H1 (cell line): ENCODE measurements at regions not wholly inside any gene's neighbourhood (a gene's known extent, or its start where the extent isn't known, plus 50 kb on each side); places are given as distances from the start of the nearest gene placed in this dataset.

Source experiments
- CTCF ChIA-PET: fragments of 300-600 bp; sonication (Branson Sonifier 250); formaldehyde crosslinking; loops from one replicate; lab custom pipeline; 2021; ENCODE audit not compliant: partially characterized antibody; lab: Charles Lee
- POLR2A ChIA-PET: fragments of 300-600 bp; sonication (Branson Sonifier 250); formaldehyde crosslinking; loops from one replicate; lab custom pipeline; 2021; ENCODE audit warnings: inconsistent platforms; ENCODE audit not compliant: partially characterized antibody; lab: Charles Lee
- DNase-seq, 2 experiments: peaks; one replicate each; pipeline versions ENCODE4 v3.0.0 to v3.0.0-alpha.2; 2010 to 2022; ENCODE audit warnings: low spot score in 2 of 2, low read depth in 1 of 2, mixed read lengths in 1 of 2
- FAIRE-seq: peaks from 2 replicates; lab custom pipeline; 2011; peaks lifted over from hg19 to GRCh38; lab: Jason Lieb, UNC
- H2AFZ ChIP-seq: 2 replicates; pipeline ENCODE4 v1.8.1; 2012; ENCODE audit warnings: low read length, inconsistent platforms
- H2AK5ac ChIP-seq: 2 replicates; pipeline ENCODE4 v1.6.1; 2013; ENCODE audit warnings: low read depth, low read length
- H2BK120ac ChIP-seq: replicated peaks from 2 replicates; pipeline ENCODE3; 2013; ENCODE audit warnings: low read depth, low read length, inconsistent platforms
- H2BK12ac ChIP-seq: 2 replicates; pipeline ENCODE4 v1.6.1; 2013; ENCODE audit warnings: low read depth, low read length
- H2BK15ac ChIP-seq: 2 replicates; pipeline ENCODE4 v1.6.1; 2013; ENCODE audit warnings: low read length
- H2BK20ac ChIP-seq: 2 replicates; pipeline ENCODE4 v1.6.1; 2013; ENCODE audit warnings: low read length
- H2BK5ac ChIP-seq: 2 replicates; pipeline ENCODE4 v1.6.1; 2013; ENCODE audit warnings: low read depth, low read length
- H3K14ac ChIP-seq: 2 replicates; pipeline ENCODE4 v1.6.1; 2013; ENCODE audit warnings: inconsistent platforms; ENCODE audit not compliant: insufficient read length
- H3K18ac ChIP-seq: 2 replicates; pipeline ENCODE4 v1.6.1; 2013; ENCODE audit warnings: low read length; ENCODE audit errors: extremely low read depth
- H3K23ac ChIP-seq: 2 replicates; pipeline ENCODE4 v1.6.1; 2013; ENCODE audit warnings: inconsistent platforms; ENCODE audit not compliant: insufficient read length
- H3K23me2 ChIP-seq: 2 replicates; pipeline ENCODE4 v1.6.1; 2013; ENCODE audit warnings: low read depth, low read length
- H3K27ac ChIP-seq: 2 replicates; pipeline ENCODE4 v1.6.1; 2011; ENCODE audit warnings: low read depth, low read length, inconsistent platforms
- H3K27me3 ChIP-seq, 4 experiments: replicated peaks in 1 of 4; 1 replicate in 1 of 4; 2 replicates in 3 of 4; pipeline versions ENCODE4 v1.6.1 to v1.8.1; 2011 to 2013; ENCODE audit warnings: low read length in 3 of 4, mild to moderate bottlenecking in 3 of 4, inconsistent platforms in 2 of 4, mixed read lengths in 2 of 4, moderate library complexity in 1 of 4; ENCODE audit not compliant: control insufficient read depth in 3 of 4, insufficient read depth in 3 of 4; ENCODE audit errors: extremely low read depth in 1 of 4
- H3K36me3 ChIP-seq, 4 experiments: 2 replicates each; pipeline versions ENCODE4 v1.6.1 to v1.8.1; 2011 to 2013; ENCODE audit warnings: mild to moderate bottlenecking in 4 of 4, low read length in 3 of 4, moderate library complexity in 2 of 4, control low read depth in 1 of 4, inconsistent platforms in 1 of 4; ENCODE audit not compliant: insufficient read depth in 4 of 4, control insufficient read depth in 2 of 4
- H3K4ac ChIP-seq: replicated peaks from 2 replicates; pipeline ENCODE3; 2013; ENCODE audit warnings: low read length, low read depth, mixed read lengths, inconsistent platforms; ENCODE audit not compliant: insufficient read length
- H3K4me1 ChIP-seq, 4 experiments: replicated peaks in 1 of 4; 1 replicate in 1 of 4; 2 replicates in 3 of 4; pipeline versions ENCODE4 v1.6.1 to v1.8.1; 2011 to 2013; ENCODE audit warnings: low read length in 3 of 4, inconsistent platforms in 2 of 4, mixed read lengths in 1 of 4; ENCODE audit not compliant: insufficient read depth in 4 of 4, control insufficient read depth in 3 of 4
- H3K4me2 ChIP-seq, 2 experiments: 2 replicates each; pipeline versions ENCODE4 v1.6.1 to v1.8.1; 2011 to 2013; ENCODE audit warnings: low read depth in 2 of 2, low read length in 2 of 2, control low read depth in 1 of 2, inconsistent platforms in 1 of 2, mild to moderate bottlenecking in 1 of 2; ENCODE audit not compliant: insufficient read depth in 1 of 2
- H3K4me3 ChIP-seq, 4 experiments: fragments of 200-600, 300-600 bp in 1 of 4; sonication (generic), shearing (Covaris generic), sonication (Bioruptor Twin) in 1 of 4; 2 replicates each; pipeline versions ENCODE4 v1.5.1 to v1.8.1; 2011 to 2016; ENCODE audit warnings: low read length in 4 of 4, low read depth in 3 of 4, control low read depth in 2 of 4, inconsistent platforms in 2 of 4, mild to moderate bottlenecking in 2 of 4, mixed read lengths in 1 of 4, moderate library complexity in 1 of 4; ENCODE audit not compliant: insufficient read depth in 2 of 4; ENCODE audit errors: extremely low read depth in 1 of 4
- H3K56ac ChIP-seq: replicated peaks from 2 replicates; pipeline ENCODE3; 2013; ENCODE audit warnings: low read depth, mild to moderate bottlenecking, mixed read lengths, low read length, inconsistent platforms; ENCODE audit not compliant: insufficient read length
- H3K79me1 ChIP-seq: 2 replicates; pipeline ENCODE4 v1.6.1; 2013; ENCODE audit warnings: low read depth, low read length, control low read depth
- H3K79me2 ChIP-seq, 2 experiments: 2 replicates each; pipeline versions ENCODE4 v1.6.1 to v1.8.1; 2012 to 2013; ENCODE audit warnings: low read length in 2 of 2, mild to moderate bottlenecking in 2 of 2, inconsistent platforms in 1 of 2; ENCODE audit not compliant: insufficient read depth in 2 of 2, control insufficient read depth in 1 of 2
- H3K9ac ChIP-seq, 4 experiments: replicated peaks in 1 of 4; 1 replicate in 1 of 4; 2 replicates in 3 of 4; pipeline versions ENCODE4 v1.6.1 to v1.8.1; 2011 to 2013; ENCODE audit warnings: low read depth in 3 of 4, low read length in 3 of 4, control low read depth in 2 of 4, mild to moderate bottlenecking in 2 of 4, moderate library complexity in 2 of 4, inconsistent platforms in 1 of 4; ENCODE audit errors: extremely low read depth in 1 of 4
- H3K9me3 ChIP-seq, 2 experiments: 2 replicates each; pipeline versions ENCODE4 v1.6.1 to v1.8.1; 2012 to 2013; ENCODE audit warnings: mild to moderate bottlenecking in 2 of 2, moderate library complexity in 2 of 2, control low read depth in 1 of 2, inconsistent platforms in 1 of 2, low read depth in 1 of 2, low read length in 1 of 2, mixed read lengths in 1 of 2; ENCODE audit not compliant: insufficient read depth in 2 of 2
- H4K20me1 ChIP-seq, 2 experiments: replicated peaks in 1 of 2; 2 replicates each; pipeline versions ENCODE3 to v1.8.1; 2011 to 2013; ENCODE audit warnings: inconsistent platforms in 2 of 2, low read length in 2 of 2, mild to moderate bottlenecking in 1 of 2; ENCODE audit not compliant: insufficient read depth in 2 of 2, control insufficient read depth in 1 of 2
- H4K5ac ChIP-seq: 2 replicates; pipeline ENCODE4 v1.6.1; 2013; ENCODE audit warnings: low read length, low read depth, mixed read lengths, inconsistent platforms; ENCODE audit not compliant: insufficient read length
- H4K8ac ChIP-seq: 2 replicates; pipeline ENCODE4 v1.8.0; 2013; ENCODE audit warnings: mild to moderate bottlenecking, moderate library complexity, low read length, inconsistent platforms; ENCODE audit not compliant: insufficient read depth; ENCODE audit errors: extremely low read depth
- H4K91ac ChIP-seq: replicated peaks from 2 replicates; pipeline ENCODE3; 2013; ENCODE audit warnings: low read length, mixed read lengths, inconsistent platforms; ENCODE audit not compliant: insufficient read length
- GTF2F1 ChIP-seq: IDR thresholded peaks from 2 replicates; pipeline ENCODE4 v1.6.1; 2012; ENCODE audit warnings: low read depth, low read length, improper control_type of control experiment, borderline replicate concordance
- SP1 ChIP-seq: IDR thresholded peaks from 2 replicates; pipeline ENCODE4 v1.6.1; 2011; ENCODE audit warnings: low read depth, low read length
- whole genome bisulfite sequencing, 2 experiments: shearing (Covaris generic) in 1 of 2; methylation state at CpG; one replicate each; pipeline versions ENCODE4 v1.1.6 to v1.1.7; 2013 to 2015; ENCODE audit warnings: low lambda C conversion rate in 2 of 2, mixed read lengths in 2 of 2, inconsistent platforms in 1 of 2, low coverage in 1 of 2, missing lambda C conversion rate in 1 of 2; ENCODE audit not compliant: insufficient replicate concordance in 2 of 2, insufficient coverage in 1 of 2, insufficient read length in 1 of 2; ENCODE audit errors: extremely low coverage in 1 of 2, missing lambda C conversion rate in 1 of 2; 5-methylcytosine and 5-hydroxymethylcytosine counted together

DNA sequence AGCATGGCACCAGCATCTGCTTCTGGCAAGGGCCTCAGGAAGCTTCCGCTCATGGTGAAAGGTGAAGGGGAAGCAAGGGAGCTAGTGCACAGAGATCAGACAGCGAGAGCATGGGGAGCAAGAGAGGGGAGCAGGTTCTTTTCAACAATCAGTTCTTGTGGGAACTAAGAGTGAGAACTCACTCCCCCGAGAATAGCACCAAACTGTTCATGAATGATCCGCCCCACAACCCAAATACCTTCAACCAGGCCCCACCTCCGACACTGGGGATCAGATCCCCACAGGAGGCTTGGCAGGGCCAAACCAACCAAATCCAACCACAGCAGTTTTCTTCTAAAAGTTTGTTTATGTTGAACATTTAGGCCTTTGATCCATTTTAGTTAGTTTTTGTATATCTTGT is 69.7 kb upstream of the BHLHE23 start:
- no peaks in the 10 kb centered on the region for H3K79me1 ChIP-seq
- H2BK5ac ChIP-seq: no peak overlapping the region
- no peak for FAIRE-seq
- no peak overlapping the region for H3K14ac ChIP-seq
- no peaks in the 10 kb centered on the region for H3K79me2 ChIP-seq
- no peak overlapping the region for H3K23ac ChIP-seq
- H2AK5ac ChIP-seq: no peak overlapping the region
- H3K4ac ChIP-seq: no peak overlapping the region
- ChIA-PET POLR2A (no interaction called here), CTCF (interaction anchor here (0.6 kb wide), 1 partner anchor 122 kb away, joined by 3 read pairs; no protein-coding TSS in a partner anchor)
- TF ChIP-seq SP1: no peak
- TF ChIP-seq GTF2F1: no peak
- no peak for DNase-seq
- H3K36me3 ChIP-seq: no peaks in the 10 kb centered on the region
- no peak overlapping the region for H2BK20ac ChIP-seq
- peaks cover 0 to 3% (median 0%) of the 10 kb centered on the region in 4 experiments; a peak in 2 of 7 replicates for H3K4me1 ChIP-seq
- H3K56ac ChIP-seq: no peak overlapping the region
- H3K23me2 ChIP-seq: peaks cover 3% of the 10 kb centered on the region; the same call in 1 of the 2 replicates
- H3K4me2 ChIP-seq: no peak overlapping the region
- WGBS, 2 experiments: 86% methylated on average over 5 of the region's 5 CpGs; no CpG with 5 or more reads in 1 of the 2 experiments
- no peak overlapping the region for H2BK120ac ChIP-seq
- H3K4me3 ChIP-seq: no peak overlapping the region
- H4K91ac ChIP-seq: no peak overlapping the region
- peaks cover 4 to 18% (median 12%) of the 10 kb centered on the region in 4 experiments for H3K27me3 ChIP-seq
- H3K18ac ChIP-seq: no peak overlapping the region
- H3K27ac ChIP-seq: no peak overlapping the region
- H4K5ac ChIP-seq: no peak overlapping the region
- no peak overlapping the region for H2BK15ac ChIP-seq
- no peak overlapping the region for H4K8ac ChIP-seq
- no peak overlapping the region for H3K9ac ChIP-seq
- no peak overlapping the region for H2BK12ac ChIP-seq
- H2AFZ ChIP-seq: no peak overlapping the region
- peaks cover 0 to 3% of the 10 kb centered on the region in 2 experiments for H4K20me1 ChIP-seq
- no peaks in the 10 kb centered on the region for H3K9me3 ChIP-seq
